Astrocyte (in vitro differentiated cells and primary cell): ENCODE measurements at regions not wholly inside any gene's neighbourhood (a gene's known extent, or its start where the extent isn't known, plus 50 kb on each side); places are given as distances from the start of the nearest gene placed in this dataset.
"Not testable (repeated sequence)": the region's sequence is repeated elsewhere in the genome, so short reads cannot be mapped to it uniquely, and the experiment has no call there.

Experiments used
- CTCF ChIP-seq: IDR thresholded peaks from 2 replicates; pipeline ENCODE4 v1.5.1; 2011; ENCODE audit warnings: low read depth, mild to moderate bottlenecking, inconsistent platforms, low read length, moderate library complexity; ENCODE audit not compliant: insufficient read depth
- EZH2 ChIP-seq: IDR thresholded peaks from 2 replicates; pipeline ENCODE4 v1.6.1; 2012; ENCODE audit warnings: mild to moderate bottlenecking, low read length, inconsistent platforms; ENCODE audit not compliant: insufficient read depth

DNA sequence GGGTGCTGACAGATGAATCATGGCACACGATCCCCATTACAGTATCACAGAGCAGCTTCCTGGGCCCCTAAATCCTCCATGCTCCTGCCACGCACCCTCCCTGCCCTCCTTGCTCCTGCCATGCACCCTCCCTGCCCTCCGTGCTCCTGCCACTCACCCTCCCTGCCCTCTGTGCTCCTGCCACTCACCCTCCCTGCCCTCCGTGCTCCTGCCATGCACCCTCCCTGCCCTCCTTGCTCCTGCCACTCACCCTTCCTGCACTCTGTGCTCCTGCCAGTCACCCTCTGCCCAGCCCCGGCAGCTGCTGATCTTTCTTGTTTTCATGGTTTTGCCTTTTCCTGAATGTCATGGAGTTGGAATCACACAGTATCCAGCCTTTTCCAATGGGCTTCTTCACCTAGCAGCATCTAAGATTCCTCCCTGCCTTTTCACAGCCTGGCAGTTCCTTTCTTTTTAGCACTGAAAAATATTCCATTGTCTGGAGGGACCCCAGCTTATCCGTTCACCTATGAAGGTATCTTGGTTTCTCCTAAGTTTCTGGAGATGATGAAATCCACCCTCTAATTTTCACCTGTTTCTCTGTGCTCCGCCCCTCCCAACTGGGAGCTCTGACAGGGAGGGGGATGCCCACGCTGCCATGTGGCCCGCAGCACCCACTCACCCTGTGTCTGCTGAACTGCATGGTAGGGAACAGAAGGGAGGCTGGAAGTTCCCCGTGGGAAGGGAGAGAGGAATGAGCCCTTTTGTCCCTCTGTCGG, 142.3 kb downstream of the NPIPB11 start:
- not testable (repeated sequence) for TF ChIP-seq CTCF, EZH2
